NCI-H1436 (cell line): ENCODE measurements at regions not wholly inside any gene's neighbourhood (a gene's known extent, or its start where the extent isn't known, plus 50 kb on each side); places are given as distances from the start of the nearest gene placed in this dataset.

ENCODE experiments used
- DNase-seq: peaks from one replicate; lab custom pipeline; 2025; lab: John Stamatoyannopoulos, UW

- DNase-seq: peak; percentile 88
Observed at GRCh38 chr12:41932470-41932991, 212.1 kb downstream of the GXYLT1 start.

- DNase-seq: no peak
Observed at GRCh38 chr12:41930866-41931437, 213.7 kb downstream of the GXYLT1 start.

- no peak for DNase-seq
Observed at GRCh38 chr12:41924111-41924510, 220.6 kb downstream of the GXYLT1 start.

GRCh38 chr12:41923351-41923750 is 221.3 kb downstream of the GXYLT1 start:
- no peak for DNase-seq

- peak; percentile 52 for DNase-seq
Observed at GRCh38 chr12:41920355-41920754, 224.3 kb downstream of the GXYLT1 start.

- peak; percentile 88 for DNase-seq
Observed at GRCh38 chr12:41919526-41920261, 225.0 kb downstream of the GXYLT1 start.

GRCh38 chr12:41919048-41919447 is 225.6 kb downstream of the GXYLT1 start:
- no peak for DNase-seq

- no peak for DNase-seq
Observed at GRCh38 chr12:41917938-41918341, 226.7 kb downstream of the GXYLT1 start.

GRCh38 chr12:41917181-41917580 is 227.5 kb downstream of the GXYLT1 start:
- no peak for DNase-seq

- DNase-seq: no peak
Observed at GRCh38 chr12:41910578-41911320, 233.9 kb downstream of the GXYLT1 start.

- DNase-seq: no peak
Observed at GRCh38 chr12:41908206-41908605, 236.5 kb downstream of the GXYLT1 start.

GRCh38 chr12:41907550-41907949 is 237.1 kb downstream of the GXYLT1 start:
- no peak for DNase-seq

GRCh38 chr12:41907021-41907420 is 237.7 kb downstream of the GXYLT1 start:
- DNase-seq: no peak

GRCh38 chr12:41905759-41906297 is 238.8 kb downstream of the GXYLT1 start:
- no peak for DNase-seq

GRCh38 chr12:41905073-41905758 is 239.5 kb downstream of the GXYLT1 start:
- DNase-seq: no peak

GRCh38 chr12:41904041-41904440 is 240.6 kb downstream of the GXYLT1 start:
- DNase-seq: no peak

- no peak for DNase-seq
Observed at GRCh38 chr12:41903014-41903708, 241.5 kb downstream of the GXYLT1 start.

GRCh38 chr12:41899577-41899976 is 245.1 kb downstream of the GXYLT1 start:
- DNase-seq: no peak

- DNase-seq: no peak
Observed at GRCh38 chr12:41897593-41897992, 247.1 kb downstream of the GXYLT1 start.

- DNase-seq: no peak
Observed at GRCh38 chr12:41893491-41893890, 251.2 kb downstream of the GXYLT1 start.

GRCh38 chr12:41892302-41892701 is 252.4 kb downstream of the GXYLT1 start:
- DNase-seq: no peak
